GM21447 (cell line): ENCODE measurements at regions not wholly inside any gene's neighbourhood (a gene's known extent, or its start where the extent isn't known, plus 50 kb on each side); places are given as distances from the start of the nearest gene placed in this dataset.

Experiments used
- ATAC-seq: cut with Tn5 transposase; IDR thresholded peaks from one replicate; pipeline ENCODE4 v1.9.1; 2021; ENCODE audit not compliant: unreplicated experiment

DNA sequence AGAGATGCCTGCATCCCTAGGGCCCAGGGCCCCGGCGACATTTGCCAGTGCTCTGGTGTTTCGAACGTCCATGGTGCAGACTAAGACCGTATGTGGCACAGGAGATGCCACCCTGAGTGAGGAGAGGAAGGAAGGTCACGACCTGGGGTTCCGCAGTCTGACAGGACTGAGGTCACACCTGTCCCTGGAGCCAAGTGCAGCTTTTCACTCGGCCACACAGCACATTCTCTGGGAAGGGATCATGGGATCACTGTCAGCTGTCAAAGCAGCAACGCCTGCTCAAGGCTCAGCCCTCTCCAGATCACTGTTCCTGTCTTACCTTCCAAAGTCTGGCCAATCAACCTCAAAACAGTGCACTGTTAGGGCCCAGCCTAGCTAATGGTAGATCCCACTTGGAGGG lies 243.6 kb downstream of the SIPA1L2 start:
- ATAC-seq, result no peak

DNA sequence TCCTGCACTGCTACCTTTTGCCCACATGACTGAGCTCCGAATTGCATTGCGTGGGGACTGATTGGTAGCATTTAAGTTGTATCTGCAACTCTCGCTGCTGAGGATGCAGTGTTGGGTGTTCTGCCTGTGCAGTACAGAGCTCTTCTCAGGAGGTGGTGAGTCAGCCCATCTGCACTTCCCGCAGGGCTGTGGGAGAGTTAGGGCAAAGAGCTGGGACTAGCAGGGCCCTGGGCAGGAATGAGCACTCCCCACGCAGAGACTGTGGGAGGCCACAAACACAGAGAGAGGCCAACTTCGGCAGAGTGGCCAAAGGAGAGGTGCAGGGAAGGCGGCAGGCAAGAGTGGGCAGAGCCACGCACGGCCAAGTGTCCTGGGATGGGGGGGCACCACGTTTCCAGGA lies 244.7 kb downstream of the SIPA1L2 start:
- ATAC-seq, result no peak

DNA sequence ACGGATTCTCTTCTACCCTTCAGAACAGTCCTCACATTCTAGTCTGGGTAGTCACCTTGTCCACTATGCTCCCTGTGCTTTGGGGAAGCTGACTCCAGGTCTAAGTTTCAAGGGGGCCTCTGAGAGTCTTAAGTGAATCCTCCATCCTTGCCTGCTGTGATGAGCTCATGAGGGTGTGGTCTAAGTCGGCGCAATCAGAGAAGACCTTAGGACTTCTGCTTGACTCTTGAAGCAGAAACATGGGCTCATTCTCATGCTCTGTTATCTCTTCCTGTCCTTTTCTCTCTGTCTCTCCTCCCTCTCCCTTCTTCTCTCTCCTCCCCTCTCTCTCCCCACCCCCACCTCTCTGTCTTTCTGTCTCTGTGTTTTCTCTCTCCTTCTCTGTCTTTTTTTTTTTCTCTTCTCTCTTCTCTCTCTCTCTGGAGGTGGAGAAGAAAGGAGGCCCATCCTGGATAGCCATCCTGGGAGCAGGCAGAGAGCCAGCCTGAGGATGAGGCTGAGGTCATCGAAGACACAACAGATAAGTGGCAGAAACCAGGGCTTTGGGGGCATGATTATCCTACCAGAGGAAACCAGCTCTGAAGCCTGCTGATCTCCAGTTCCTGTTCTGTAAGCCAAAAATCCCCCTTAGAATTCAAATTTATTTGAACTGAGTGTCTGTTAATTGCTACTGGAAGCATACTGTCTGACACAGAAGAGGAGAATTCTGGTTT lies 245.6 kb downstream of the SIPA1L2 start:
- ATAC-seq, result no peak

DNA sequence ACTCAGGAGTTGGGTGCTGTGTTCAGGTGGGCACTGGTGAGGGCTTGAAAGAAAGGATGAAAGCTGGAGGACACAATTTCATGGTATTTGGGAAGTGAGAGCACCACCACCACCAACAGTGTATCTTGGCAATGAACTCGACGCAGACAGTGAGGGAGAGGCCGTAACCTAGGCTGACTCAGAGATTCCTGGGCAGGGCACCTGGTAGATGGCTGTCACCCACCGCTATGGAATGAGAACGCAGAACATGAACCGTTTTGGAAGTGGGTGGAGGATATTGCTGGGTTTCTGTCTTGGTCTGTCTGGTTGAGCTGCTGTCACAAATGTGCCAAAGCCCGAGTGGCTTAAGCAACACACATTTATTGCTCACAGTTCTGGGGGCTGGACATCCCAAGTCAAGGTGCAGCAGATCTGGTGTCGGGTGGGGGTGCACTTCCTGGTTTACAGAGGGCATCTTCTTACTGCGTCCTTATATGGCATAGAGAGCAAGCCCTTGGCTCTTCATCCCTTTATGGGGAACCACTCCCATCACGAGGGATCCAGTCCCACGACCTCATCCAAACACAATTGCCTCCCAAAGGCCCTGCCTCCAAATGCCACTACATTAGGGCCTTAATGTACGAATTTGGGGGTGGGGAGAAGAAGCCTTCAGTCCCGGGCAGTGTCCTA lies 246.3 kb downstream of the SIPA1L2 start:
- no peak for ATAC-seq

DNA sequence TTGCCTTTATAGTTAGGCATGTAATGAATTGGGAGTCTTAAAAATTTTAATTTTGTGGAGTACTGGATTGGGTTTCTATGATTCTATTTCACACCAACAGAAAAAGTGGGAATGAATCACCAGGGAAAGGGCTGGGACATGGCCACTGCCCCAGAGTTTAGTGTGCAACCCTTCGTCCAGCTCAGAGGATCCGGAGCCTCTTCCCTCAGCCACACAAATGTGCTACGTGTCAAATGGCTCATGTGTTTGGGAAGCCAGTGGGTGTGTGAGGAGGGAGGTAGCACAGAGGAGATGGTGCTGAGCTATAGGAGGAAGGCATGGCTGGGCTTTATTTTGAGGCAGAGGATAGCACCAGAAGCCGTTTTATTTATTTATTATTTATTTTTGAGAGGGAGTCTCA lies 247.3 kb downstream of the SIPA1L2 start:
- ATAC-seq, result no peak

DNA sequence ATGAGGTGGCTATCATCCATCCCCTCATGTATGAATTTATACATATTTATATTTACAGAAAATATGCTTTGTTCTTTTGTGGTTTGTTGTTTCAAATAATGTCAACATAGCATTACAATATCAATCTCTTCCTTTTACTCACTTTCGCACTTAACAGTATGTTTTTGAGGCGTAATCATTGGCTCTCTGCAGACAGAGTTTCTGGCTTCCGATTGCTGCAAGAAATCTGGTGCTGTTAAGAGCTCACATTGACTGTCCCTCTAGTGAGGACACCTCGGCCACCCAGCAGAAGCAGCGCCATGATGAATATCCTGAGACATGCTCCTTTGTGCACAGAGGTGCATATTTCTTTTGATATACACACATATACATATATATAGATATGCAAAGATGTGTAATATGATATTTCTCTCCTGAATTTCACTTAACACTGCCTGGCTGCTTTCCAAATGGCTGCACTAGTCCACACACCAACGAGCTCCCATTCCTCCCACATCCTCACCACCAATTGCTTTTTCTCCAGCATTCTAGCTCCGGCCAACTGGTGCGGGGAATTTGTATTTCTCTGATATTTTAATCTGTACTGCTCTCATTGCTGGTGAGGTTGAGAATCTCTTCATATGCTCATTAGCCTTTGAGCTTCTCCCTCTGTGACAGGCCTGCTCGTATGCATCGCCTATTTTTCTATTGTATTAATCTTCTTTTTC lies 248.4 kb downstream of the SIPA1L2 start:
- ATAC-seq, result no peak

DNA sequence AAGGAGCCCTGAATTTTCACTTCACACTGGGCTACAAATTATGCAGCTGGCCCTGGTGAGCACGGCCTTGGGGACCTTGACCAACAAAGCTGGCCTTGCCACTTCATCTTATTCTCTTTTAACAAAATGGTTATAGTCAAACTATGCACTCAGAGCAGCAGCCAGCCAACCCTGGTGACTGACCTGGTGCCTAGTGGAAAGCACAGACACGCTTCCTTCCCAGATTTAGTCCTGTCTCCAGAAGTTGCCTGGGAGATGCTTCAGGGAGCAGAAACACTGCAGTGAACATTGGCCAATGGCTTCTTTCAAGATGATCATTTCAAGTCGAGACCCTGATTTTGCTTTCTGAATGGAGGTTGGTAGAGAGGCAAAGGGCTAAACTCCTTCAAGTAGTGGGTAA lies 249.3 kb downstream of the SIPA1L2 start:
- no peak for ATAC-seq

DNA sequence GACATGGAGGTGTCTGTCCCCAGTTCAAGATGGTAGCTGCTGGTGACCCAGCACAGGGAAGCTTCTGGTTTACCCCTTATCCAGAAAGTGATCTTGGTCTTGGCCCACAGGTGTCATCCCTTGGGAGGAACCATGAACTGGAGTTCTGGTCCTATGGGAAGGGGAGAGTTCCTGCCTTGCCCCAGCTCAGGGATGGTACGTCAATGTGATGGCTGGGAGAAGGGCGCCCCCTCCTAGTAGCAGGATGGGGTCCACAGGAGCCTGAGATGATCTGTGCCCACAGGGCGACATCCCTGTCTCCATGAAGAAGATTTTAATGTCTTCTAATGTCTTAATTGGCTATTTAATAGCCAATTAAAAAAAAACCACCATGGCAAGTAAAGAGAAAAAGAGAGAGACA lies 249.8 kb downstream of the SIPA1L2 start:
- no peak for ATAC-seq

DNA sequence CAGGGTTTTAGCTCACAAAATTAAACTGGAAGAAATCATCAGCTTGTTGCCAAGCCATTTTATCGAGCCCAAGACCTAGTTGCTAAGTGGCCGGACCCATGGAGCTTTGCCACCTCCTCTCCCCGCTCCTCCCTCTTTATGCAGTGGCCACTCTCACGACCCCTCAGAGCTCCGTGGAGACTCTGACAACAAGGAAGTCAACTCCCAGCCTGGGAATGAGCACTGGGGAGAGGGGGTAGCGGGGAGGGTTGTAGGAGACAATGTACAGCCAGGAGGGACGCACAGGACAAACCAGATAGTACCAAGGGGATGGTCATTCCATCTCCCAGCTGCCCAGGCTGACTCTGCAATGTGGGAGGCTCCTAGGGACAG lies 250.9 kb downstream of the SIPA1L2 start:
- ATAC-seq, result no peak

DNA sequence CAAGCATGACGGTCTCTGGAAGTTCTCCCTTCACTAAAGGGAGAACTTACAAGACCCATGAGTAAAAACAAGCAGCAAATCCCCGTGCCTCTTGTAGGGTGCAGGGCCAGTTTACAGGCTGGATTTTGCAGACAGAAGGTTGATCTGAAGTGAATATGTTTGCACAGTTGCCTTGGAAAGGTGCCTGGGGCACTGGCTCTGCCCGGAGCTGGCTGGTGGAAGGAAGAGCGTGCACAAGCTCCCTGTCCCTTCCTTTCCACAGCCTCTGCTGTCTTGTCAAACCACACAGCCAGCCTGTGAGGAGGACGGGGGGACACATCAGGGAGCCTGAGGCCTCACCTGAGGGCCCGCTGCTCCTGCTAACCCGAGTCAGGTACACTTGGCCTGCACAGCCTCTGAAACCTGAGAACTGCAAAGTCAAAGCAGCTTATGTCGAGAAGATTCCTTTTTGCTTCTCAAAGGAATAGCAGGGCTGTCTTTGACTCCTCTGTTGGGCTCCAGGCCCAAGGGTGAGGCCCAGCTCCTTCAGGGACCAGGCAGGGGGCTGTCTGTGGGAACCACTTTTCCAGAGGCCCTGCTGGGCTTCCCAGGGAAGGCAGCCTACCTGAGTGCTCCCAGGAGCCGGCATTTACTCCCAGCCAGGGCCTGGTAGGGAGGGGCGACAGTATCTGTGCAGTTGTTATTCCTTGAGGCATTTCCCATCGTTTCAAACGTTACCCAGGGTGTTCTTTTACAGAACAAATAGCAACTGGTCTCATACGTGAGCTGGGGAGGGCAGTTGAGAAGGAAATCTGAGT lies 251.5 kb downstream of the SIPA1L2 start:
- ATAC-seq, result no peak

DNA sequence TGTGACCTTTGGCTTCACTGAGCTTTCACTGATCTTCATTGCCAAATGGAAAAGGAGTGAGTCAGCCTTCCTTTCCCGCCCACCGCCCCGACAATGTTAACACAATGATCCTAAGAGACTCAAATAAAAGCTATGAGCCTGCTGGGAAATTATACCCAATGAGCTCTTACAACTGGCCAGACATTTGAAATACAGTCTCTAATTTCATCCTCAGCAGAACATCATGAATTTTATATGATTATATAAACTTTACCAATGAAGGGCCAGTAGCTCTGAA lies 252.5 kb downstream of the SIPA1L2 start:
- ATAC-seq, result no peak

DNA sequence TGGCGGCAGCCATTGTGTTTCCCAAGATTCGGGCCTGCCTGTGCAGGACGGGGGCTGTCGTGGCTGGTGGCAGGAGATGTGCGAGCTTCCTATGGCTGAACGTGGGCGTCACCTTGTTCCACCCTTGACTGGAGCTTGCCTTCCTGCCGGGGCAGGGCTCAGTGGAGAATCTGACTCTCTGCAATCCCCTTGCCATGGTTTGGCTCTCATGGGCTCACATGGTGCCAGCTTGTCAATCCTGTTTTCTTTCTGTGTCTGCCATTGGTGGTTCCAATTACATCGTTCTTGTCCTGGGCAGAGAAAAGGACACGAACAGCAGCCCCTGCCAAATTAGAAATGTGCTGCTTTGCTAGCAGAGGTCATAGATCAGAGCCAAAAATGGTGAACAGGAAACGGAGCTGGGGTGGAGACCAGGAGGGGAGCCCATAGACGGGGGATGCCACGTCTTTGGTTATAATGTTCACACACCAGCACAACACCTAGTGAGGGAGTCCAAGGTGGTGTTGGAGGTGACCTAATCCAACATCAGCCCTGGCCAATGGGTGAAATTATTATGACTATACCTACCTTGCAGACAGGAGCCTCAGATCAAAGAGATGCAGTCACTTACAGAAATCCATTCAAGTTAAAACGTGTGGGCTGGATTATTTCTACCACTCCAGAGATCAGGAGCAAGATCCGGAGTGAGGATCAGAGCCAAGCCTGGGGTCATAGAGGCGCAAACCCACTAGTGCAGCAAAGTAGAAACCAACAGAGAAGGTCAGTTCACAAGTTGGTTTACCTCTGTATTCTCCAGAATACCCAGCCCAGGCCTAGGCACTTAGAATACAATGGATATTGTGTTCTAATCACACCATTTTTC lies 253.1 kb downstream of the SIPA1L2 start:
- no peak for ATAC-seq

DNA sequence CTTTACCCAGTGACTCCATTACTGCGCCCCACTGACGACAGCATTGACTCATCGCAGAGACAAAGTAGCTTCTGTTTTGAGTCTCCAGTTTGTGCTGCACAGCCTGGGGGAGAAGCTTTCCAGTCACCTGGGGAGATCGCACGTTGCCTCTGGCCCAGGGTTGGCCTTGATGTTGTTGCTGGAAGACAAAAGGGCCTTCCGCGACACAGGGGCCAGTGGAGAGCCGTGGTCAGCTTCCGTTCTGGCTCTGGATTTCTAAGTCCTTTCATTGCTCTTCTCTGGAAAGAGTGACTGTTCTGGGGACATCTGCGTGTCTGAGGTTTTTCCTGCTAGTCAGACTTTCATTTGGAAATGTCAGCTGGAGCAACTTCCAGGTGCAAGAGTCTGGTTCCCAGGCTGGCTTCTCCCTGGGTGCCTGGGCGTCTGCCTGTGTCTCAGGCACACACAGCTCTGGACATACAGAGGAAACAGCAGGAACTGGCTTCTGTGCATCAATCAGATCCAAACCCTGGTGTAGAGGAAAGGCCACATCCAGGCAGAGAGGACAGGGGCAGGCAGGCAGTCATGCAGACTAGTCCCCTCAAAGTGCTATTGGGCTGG lies 257.0 kb downstream of the SIPA1L2 start:
- ATAC-seq, result no peak

DNA sequence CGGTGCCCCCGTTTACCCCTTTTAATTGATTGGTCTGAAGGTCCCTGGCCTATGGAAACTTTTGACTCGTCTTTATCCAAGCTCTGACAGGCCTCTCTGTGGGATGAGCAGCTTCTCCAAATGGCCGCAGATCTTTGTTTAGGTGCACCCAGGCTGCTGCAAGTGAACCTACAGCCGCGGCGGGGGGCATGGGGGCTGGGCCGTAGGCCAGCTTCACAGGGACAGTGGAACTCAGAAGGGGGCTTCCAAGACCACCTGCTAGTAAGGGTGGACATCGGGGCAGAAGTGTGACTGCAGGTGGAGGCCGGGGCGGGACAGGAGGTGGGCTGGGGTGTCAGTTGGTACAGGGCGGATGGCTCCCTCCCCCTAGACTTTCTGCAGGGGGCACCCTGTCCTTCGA lies 257.5 kb downstream of the SIPA1L2 start:
- ATAC-seq, result no peak

DNA sequence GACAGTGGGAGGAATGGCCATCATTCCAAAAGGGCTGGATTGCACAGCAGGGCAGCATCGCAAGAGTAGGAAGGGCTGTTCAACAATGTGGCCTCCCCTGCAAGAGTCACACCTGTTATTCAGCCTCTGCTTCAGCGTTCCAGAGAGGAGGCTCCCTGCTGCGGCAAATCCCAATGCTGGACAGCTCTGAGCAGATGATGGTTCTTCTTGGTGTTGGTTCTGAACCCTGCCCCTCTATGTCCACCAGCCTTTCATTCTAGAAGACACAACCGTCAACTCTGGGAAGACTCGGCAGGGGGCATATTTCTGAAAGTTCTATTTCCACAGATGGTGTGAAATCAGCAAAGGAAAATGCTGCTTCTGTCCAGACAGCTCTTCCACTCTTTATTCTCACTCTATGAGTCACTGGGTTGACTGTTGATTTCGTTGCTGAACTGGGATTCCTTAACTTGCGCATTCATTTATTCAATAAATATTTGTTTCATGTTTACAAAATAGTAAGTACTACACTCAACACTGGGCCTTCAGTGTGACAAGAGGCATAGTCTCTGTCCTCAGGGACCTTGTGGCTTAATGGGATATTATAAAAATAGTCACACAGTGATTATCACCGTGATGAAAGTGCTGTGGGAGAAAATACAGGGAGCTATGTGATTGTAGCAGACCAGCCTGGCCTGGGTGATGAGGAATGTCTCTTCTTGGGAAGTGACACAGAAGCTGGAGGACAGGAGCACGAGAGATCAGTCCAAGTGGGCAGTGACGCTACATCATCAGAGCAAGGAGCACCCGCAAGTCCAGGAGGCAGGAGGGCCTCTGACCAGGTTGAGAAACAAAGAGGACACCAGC lies 260.3 kb downstream of the SIPA1L2 start:
- no peak for ATAC-seq

DNA sequence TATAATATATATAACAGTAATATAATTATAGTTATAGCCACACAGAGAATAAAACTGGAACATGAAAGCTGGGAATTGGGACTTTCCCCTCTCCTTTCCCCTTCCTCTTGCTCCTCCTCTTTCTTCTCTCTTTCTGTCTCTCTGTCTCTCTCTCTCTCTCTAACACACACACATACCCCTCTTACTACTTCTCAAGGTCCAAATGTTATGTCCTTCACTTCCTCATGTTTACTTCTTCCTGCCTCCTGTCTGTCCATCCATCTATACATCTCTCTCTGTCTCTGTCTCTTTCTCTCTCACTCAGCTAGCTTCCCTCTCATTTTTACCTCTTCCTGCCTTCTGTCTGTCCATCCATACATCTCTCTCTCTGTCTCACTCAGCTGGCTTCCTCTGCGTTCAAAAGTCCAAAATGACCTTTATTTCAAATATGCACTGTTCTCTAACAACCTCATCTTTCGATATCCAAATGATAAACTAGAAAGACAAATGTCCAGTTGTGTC lies 261.1 kb downstream of the SIPA1L2 start:
- no peak for ATAC-seq

DNA sequence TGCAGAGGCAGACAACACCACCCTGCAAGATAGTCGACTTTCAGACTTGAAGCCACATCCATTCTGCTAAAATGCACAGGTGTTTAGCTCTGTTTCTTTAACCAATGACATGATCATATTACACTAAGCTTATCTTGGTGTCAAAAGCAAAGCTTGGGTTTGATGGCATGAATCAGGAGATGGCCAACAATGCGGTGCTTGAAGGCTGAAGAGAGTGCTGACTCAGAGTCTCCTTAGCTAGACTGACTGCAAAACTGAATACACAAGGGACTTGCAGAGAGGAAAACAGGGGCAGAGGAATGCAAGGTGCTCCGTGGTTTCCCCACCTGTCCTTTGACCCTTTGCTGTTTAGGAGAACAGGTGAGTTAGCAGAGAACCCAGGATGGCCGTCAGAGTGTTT lies 262.6 kb downstream of the SIPA1L2 start:
- ATAC-seq, result no peak

DNA sequence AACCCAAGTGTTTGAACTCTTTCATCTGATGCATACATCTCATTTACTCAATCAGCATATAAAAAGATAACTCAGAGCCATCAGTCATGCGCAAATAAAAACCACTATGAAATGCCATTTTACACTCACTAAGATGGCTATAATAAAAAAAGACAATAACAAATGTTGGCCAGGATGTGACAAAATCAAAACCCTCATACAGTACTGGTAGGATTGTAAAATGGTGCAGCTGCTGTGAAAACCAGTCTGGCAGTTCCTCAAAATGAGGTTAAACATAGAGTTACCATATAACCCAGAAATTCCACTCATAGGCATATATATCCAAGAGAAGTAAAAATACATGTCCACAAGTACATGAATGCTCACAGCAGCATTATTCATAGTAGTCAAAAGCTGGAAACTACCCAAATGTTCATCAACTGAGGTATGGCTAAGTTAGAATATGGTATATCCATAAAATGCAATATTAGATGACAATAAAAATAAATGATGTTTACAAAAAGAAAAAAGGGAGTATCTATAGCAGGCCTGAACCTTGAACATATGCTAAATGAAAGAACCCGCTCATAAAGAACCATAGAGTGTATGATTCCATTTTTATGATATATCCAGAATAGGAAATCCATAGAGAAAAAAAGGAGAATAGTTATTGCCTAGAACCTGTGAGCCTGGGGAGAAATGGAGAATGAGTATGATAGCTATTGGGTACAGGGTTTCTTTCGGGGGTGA lies 265.1 kb downstream of the SIPA1L2 start:
- ATAC-seq, result no peak

DNA sequence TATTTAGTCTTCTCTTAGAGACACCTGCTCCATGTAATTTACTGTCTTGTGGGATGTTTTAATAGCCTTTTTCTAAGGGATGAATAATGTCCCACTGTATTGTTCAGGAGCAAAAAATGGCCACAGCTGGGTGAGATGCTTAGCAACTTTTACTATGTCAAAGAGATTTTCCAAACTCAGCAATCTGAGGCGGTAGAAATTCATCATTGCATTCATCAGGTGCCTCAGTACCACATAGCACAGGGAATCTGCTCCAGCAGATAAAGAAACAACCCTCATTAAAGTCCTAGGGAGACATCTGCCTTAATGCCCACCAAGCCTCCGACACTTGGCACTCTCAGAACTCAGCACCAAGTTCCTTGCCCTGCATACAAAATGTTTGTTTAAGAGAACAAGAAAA lies 266.9 kb downstream of the SIPA1L2 start:
- ATAC-seq, result no peak
